GM18511 (cell line): ENCODE measurements at regions not wholly inside any gene's neighbourhood (a gene's known extent, or its start where the extent isn't known, plus 50 kb on each side); places are given as distances from the start of the nearest gene placed in this dataset.
"Not testable (repeated sequence)": the region's sequence is repeated elsewhere in the genome, so short reads cannot be mapped to it uniquely, and the experiment has no call there.

Experiments
- ATAC-seq: cut with Tn5 transposase; IDR thresholded peaks from one replicate; pipeline ENCODE4 v1.9.1; 2021; ENCODE audit warnings: mild to moderate bottlenecking, moderate library complexity; ENCODE audit not compliant: unreplicated experiment

DNA sequence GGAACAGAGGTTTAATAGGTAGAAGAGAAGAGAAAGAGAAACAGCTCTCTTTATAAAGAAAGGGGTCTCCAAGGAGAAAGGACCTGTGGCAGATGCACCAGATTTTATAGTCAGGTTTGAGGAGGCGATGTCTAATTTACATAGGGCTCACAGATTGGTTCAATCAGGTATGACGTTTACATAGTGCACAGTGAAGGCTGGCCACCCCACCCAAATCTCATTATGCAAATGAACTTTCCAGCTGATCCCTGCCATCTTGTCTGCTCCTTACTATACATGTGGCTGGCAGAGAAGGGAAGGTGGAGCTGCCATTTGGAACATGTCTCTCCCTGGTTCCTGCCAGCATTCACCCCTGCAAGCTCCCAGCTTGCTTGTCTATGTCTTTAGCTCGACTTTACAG is 557.8 kb downstream of the SUCLG1 start:
- no peak for ATAC-seq

- ATAC-seq = no peak
These were observed 558.2 kb downstream of the SUCLG1 start for GRCh38 chr2:83900862-83901261.

DNA sequence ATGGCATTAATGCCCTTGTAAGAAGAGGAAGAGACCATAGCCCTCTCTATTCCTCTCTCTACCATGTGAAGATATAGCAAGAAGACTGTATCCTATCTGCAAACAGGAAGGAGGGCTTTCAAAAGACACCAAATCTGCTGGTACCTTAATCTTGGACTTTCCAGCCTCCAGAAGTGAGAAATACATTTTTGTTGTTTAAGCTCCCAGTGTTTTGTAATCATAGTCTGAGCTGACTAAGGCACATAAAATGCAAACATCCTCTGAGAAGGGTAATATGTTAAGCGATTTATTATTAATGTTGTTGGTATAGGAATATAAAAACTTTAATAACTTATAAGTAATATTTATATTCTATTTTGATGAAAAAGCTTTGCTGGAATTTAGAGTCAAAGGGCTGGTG is 559.8 kb downstream of the SUCLG1 start:
- no peak for ATAC-seq

- no peak for ATAC-seq
These were observed 564.1 kb downstream of the SUCLG1 start for GRCh38 chr2:83894976-83895375.

- no peak for ATAC-seq
These were observed 571.3 kb downstream of the SUCLG1 start for GRCh38 chr2:83887757-83888156.

GRCh38 chr2:83879127-83879526 is 580.0 kb downstream of the SUCLG1 start:
- no peak for ATAC-seq

DNA sequence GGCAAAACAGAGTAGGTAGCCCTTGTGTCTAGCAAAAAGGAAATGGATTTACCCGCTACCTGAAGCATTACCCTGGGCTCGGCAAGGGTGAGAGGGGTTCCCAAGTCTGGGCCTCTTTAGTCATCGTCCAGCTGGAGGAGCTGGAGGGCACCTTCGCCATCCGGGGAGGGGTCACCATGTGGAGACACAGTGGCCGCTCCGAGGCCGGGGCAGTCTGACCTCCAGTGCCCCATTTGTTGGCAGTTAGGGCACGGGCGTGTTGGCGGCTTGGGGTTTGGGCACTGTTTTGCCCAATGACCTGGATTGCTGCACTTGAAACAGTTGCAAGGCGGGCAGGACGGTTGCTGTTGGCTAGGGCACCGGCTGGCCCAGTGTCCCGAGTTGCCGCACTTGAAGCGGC is 581.8 kb downstream of the SUCLG1 start:
- not testable (repeated sequence) for ATAC-seq

GRCh38 chr2:83874712-83875430 is 584.2 kb downstream of the SUCLG1 start:
- no peak for ATAC-seq

- no peak for ATAC-seq
These were observed 585.0 kb downstream of the SUCLG1 start for GRCh38 chr2:83874066-83874465.

DNA sequence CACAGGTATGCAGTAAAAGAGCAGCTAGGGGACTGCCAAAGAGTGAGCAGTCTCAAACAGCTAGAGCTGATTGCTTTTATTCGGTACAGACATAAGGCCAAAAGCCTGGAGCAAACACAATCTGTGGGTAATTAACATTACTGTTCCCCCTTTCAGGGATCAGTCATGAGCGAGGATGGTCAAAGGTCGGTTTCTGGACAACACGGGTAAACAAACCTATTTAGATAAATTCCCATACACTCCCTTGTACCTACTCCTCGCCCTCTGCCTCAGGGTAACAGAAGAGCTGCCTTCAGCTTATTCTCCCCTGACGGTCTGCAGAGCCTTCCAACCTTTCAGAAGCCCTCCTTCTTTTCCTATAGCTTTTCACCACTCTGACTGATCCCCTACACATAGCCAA is 586.0 kb downstream of the SUCLG1 start:
- ATAC-seq = no peak

DNA sequence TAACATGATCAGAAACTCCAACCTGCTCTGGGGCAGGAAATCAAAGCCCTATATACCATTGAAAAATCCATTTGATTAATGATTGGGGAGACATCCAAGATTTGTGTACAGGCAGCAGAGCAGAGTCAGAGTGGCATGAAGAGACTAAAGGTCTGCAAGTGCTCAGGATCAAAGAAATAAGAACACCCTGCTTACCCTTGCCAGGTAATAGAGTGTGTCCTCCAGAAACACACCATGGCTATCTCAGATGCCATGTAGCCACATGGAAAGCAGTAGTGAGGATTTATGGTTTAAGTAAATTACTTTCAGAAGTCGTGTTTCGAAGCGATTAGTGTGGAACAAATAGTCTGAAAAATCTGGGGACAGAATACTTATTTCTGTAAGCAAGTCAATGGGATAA is 592.9 kb downstream of the SUCLG1 start:
- ATAC-seq = no peak

GRCh38 chr2:83862600-83862999 is 596.5 kb downstream of the SUCLG1 start:
- no peak for ATAC-seq

- no peak for ATAC-seq
These were observed 598.8 kb downstream of the SUCLG1 start for GRCh38 chr2:83860320-83860719.

DNA sequence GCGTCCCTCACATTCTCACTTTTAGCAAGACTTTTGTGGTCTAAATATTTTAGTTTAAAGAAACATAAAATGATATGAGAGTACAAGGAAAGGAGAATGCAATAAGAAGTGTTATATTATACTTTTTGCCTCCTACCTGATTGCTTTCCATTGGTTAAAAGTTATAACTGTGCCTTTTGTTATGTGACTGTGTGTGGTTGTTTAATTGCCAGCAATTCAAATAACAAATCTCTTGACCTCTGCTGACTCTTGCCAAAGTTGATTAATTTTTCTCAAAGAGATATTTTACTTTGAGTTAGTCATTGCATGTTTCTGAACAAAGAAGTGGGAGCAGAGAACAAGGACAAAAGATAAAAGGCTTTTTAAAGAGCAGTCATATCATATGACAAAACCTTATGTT is 599.5 kb downstream of the SUCLG1 start:
- no peak for ATAC-seq

GRCh38 chr2:83851066-83851465 is 608.0 kb downstream of the SUCLG1 start:
- ATAC-seq = no peak

- ATAC-seq = no peak
These were observed 608.9 kb downstream of the SUCLG1 start for GRCh38 chr2:83850071-83850725.

GRCh38 chr2:83844490-83844889 is 614.6 kb downstream of the SUCLG1 start:
- no peak for ATAC-seq

- no peak for ATAC-seq
These were observed 616.7 kb downstream of the SUCLG1 start for GRCh38 chr2:83842421-83842820.

DNA sequence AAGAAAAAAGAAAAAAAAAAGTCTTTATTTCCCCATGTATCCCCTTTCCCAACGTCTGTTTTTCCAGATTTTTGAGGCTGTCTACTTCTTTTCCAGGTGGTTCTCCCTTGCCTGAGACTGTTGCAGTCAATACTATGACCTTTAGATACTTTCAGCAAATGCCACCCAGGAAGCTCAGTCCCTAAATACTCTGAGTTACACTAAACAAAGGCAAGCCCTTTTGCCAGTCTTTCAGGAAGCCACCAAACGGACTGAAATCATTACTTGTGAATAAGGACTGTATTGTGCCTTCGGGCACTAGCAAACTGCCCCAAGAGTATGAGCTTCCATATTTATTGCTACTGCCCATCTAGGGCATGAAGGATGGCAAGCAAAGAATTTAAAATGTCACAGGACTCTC is 621.3 kb downstream of the SUCLG1 start:
- no peak for ATAC-seq

- ATAC-seq = no peak
These were observed 631.5 kb downstream of the SUCLG1 start for GRCh38 chr2:83827618-83828017.

DNA sequence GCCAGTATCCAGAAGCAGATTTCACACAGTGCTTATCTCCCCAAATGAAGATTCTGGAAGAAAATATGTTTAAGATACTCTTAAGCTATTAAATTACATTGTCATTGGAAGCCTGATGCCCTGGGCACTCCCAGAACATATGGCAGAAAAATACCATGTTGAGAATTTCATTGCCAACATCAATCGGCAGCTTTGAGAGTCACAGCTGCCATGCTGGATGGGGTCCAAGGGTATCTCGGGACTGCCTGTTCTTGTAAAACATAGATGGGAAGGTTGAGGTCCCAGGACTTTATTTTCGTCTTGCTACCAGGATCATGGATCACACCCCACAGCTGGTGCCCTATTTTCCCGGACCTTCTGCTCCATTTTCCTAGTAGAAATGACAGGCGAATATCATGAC is 632.5 kb downstream of the SUCLG1 start:
- ATAC-seq = no peak

DNA sequence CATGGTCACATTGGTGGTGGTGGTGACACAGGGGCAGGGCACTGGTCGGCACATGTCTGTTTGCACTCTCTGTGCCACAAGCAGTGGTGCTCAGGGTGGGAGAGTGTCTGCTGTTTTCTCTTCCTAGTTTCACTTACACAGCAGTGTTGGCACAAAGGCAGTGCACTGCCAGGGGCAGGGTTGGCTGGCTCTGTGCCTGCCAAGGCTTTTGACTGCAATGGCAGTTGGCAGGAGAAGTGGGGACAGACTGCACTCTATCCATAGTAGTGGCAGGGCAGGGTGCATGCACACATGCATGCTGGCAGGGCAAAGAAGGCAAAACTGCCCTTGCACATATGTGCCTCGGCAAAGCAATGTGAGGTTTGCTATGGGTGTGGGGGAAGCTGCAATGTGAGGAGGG is 635.9 kb downstream of the SUCLG1 start:
- ATAC-seq = no peak

- ATAC-seq = no peak
These were observed 641.6 kb downstream of the SUCLG1 start for GRCh38 chr2:83817511-83817910.
